Right ventricle myocardium superior (tissue), 1 donor: ENCODE measurements at regions not wholly inside any gene's neighbourhood (a gene's known extent, or its start where the extent isn't known, plus 50 kb on each side); places are given as distances from the start of the nearest gene placed in this dataset.
"Not testable (repeated sequence)": the region's sequence is repeated elsewhere in the genome, so short reads cannot be mapped to it uniquely, and the experiment has no call there.

Experiments used
- ATAC-seq: fragments of 200-7000 bp; cut with Tn5 transposase; one replicate; pipeline ENCODE4 v1.9.1; 2020; ENCODE audit warnings: mild to moderate bottlenecking; ENCODE audit not compliant: poor library complexity
- DNase-seq: peaks from one replicate; pipeline ENCODE4 v3.0.0-alpha.2; 2020
- intact Hi-C: fragments of 100-400 bp; cut with DNase I; formaldehyde crosslinking; loops from one replicate; pipeline ENCODE4 v1.11.2; 2022
- donor health status: DM: no; HTN: yes; CAD: no; lungs with severe emphysema.

GRCh38 chr2:133972297-133972696 lies 281.6 kb upstream of the MGAT5 start:
- ATAC-seq (no peak), DNase-seq (no peak)
- intact Hi-C loops: no loop called here

- no peak for DNase-seq
- ATAC-seq: peak; percentile 69
- intact Hi-C loops: no loop called here
These were observed 281.1 kb upstream of the MGAT5 start for GRCh38 chr2:133972786-133973185.

- intact Hi-C loops: no loop called here
- DNase-seq (no peak), ATAC-seq (no peak)
These were observed 279.5 kb upstream of the MGAT5 start for GRCh38 chr2:133974353-133974752.

- ATAC-seq: no peak
These were observed 278.7 kb upstream of the MGAT5 start for GRCh38 chr2:133975135-133975534.

GRCh38 chr2:133975676-133976428 lies 278.0 kb upstream of the MGAT5 start:
- ATAC-seq (no peak), DNase-seq (no peak)
- intact Hi-C loops: no loop called here

More at GRCh38 chr2:133975135-133975534, 278.7 kb upstream of the MGAT5 start:
- intact Hi-C loops: no loop called here
- no peak for DNase-seq

GRCh38 chr2:133976659-133977058 lies 277.2 kb upstream of the MGAT5 start:
- DNase-seq (no peak), ATAC-seq (no peak)
- intact Hi-C loops: no loop called here

GRCh38 chr2:133977405-133977804 lies 276.5 kb upstream of the MGAT5 start:
- ATAC-seq: no peak
- intact Hi-C loops: no loop called here
- DNase-seq: no peak

GRCh38 chr2:133982256-133982655 lies 271.6 kb upstream of the MGAT5 start:
- DNase-seq: no peak
- no peak for ATAC-seq
- intact Hi-C loops: no loop called here

- intact Hi-C loops: no loop called here
- DNase-seq (no peak), ATAC-seq (no peak)
These were observed 268.3 kb upstream of the MGAT5 start for GRCh38 chr2:133985563-133985962.

GRCh38 chr2:133986081-133986837 lies 267.6 kb upstream of the MGAT5 start:
- peak; percentile 89 for ATAC-seq
- intact Hi-C loops: no loop called here

GRCh38 chr2:133986881-133987795 lies 266.7 kb upstream of the MGAT5 start:
- DNase-seq: no peak
- ATAC-seq: peak; percentile 41
- intact Hi-C loops: no loop called here

More at GRCh38 chr2:133986081-133986837, 267.6 kb upstream of the MGAT5 start:
- DNase-seq: no peak

GRCh38 chr2:133988316-133988891 lies 265.5 kb upstream of the MGAT5 start:
- ATAC-seq (no peak), DNase-seq (no peak)
- intact Hi-C loops: no loop called here

- intact Hi-C loops: no loop called here
- ATAC-seq (peak; percentile 10), DNase-seq (no peak)
These were observed 262.2 kb upstream of the MGAT5 start for GRCh38 chr2:133991606-133992168.

GRCh38 chr2:133992454-133992853 lies 261.4 kb upstream of the MGAT5 start:
- intact Hi-C loops: no loop called here
- DNase-seq (no peak), ATAC-seq (peak; percentile 52)

- ATAC-seq (peak; percentile 88), DNase-seq (no peak)
- intact Hi-C loops: no loop called here
These were observed 260.7 kb upstream of the MGAT5 start for GRCh38 chr2:133993160-133993559.

GRCh38 chr2:133998726-133999125 lies 255.1 kb upstream of the MGAT5 start:
- intact Hi-C loops, ATAC-seq, DNase-seq: not testable (repeated sequence)

GRCh38 chr2:134002391-134002790 lies 251.5 kb upstream of the MGAT5 start:
- no peak for ATAC-seq
- intact Hi-C loops: no loop called here

GRCh38 chr2:134002921-134003320 lies 251.0 kb upstream of the MGAT5 start:
- intact Hi-C loops: no loop called here
- no peak for DNase-seq
- ATAC-seq: no peak

More at GRCh38 chr2:134002391-134002790, 251.5 kb upstream of the MGAT5 start:
- DNase-seq: no peak
